ENCODE measurements at regions not wholly inside any gene's neighbourhood (a gene's known extent, or its start where the extent isn't known, plus 50 kb on each side); places are given as distances from the start of the nearest gene placed in this dataset.

- no peaks in the 10 kb centered on the region for H3K27me3 ChIP-seq
- no peak for DNase-seq (ENCODE audit: extremely low spot score in 2 of 2)
- H3K27ac ChIP-seq = no peak overlapping the region
- no peak overlapping the region for H3K4me3 ChIP-seq
- intact Hi-C loops (cut with DNase I) = no loop called here
- no peaks in the 10 kb centered on the region for H3K4me1 ChIP-seq
- H3K9me3 ChIP-seq = no peaks in the 10 kb centered on the region
- TF ChIP-seq CTCF (IDR thresholded peaks at IDR 0.05) (no peak), POLR2AphosphoS5 (IDR thresholded peaks at IDR 0.05; ENCODE audit: insufficient read depth in 1 of 2, low read depth in 1 of 2) (no peak), POLR2A (IDR thresholded peaks at IDR 0.05) (no peak)
- no peaks in the 10 kb centered on the region for H3K36me3 ChIP-seq
Measured at GRCh38 chr2:16591370-16591933, 74.2 kb downstream of the CYRIA start.

- no peaks in the 10 kb centered on the region for H3K4me1 ChIP-seq
- no peaks in the 10 kb centered on the region for H3K36me3 ChIP-seq
- no peak for TF ChIP-seq POLR2AphosphoS5 (IDR thresholded peaks at IDR 0.05; ENCODE audit: insufficient read depth in 1 of 2, low read depth in 1 of 2)
- TF ChIP-seq POLR2A (IDR thresholded peaks at IDR 0.05) = no peak
- no peak for TF ChIP-seq CTCF (IDR thresholded peaks at IDR 0.05)
- no peak for DNase-seq (ENCODE audit: extremely low spot score in 2 of 2)
- no peak overlapping the region for H3K4me3 ChIP-seq
- intact Hi-C loops (cut with DNase I) = no loop called here
- no peaks in the 10 kb centered on the region for H3K9me3 ChIP-seq
- H3K27me3 ChIP-seq = no peaks in the 10 kb centered on the region
- no peak overlapping the region for H3K27ac ChIP-seq
Measured at GRCh38 chr2:16589465-16589864, 76.2 kb downstream of the CYRIA start.

GRCh38 chr2:16588565-16588964 lies 77.1 kb downstream of the CYRIA start:
- no peaks in the 10 kb centered on the region for H3K9me3 ChIP-seq
- H3K36me3 ChIP-seq = no peaks in the 10 kb centered on the region
- intact Hi-C loops (cut with DNase I) = no loop called here
- DNase-seq (ENCODE audit: extremely low spot score in 2 of 2) = no peak
- TF ChIP-seq CTCF (IDR thresholded peaks at IDR 0.05) = no peak
- TF ChIP-seq POLR2AphosphoS5 (IDR thresholded peaks at IDR 0.05; ENCODE audit: insufficient read depth in 1 of 2, low read depth in 1 of 2) = no peak
- no peak for TF ChIP-seq POLR2A (IDR thresholded peaks at IDR 0.05)
- no peak overlapping the region for H3K4me3 ChIP-seq
- H3K4me1 ChIP-seq = no peaks in the 10 kb centered on the region
- H3K27me3 ChIP-seq = no peaks in the 10 kb centered on the region
- no peak overlapping the region for H3K27ac ChIP-seq

GRCh38 chr2:16587601-16588000 lies 78.0 kb downstream of the CYRIA start:
- H3K4me1 ChIP-seq = no peaks in the 10 kb centered on the region
- TF ChIP-seq POLR2A (IDR thresholded peaks at IDR 0.05) (no peak), POLR2AphosphoS5 (IDR thresholded peaks at IDR 0.05; ENCODE audit: insufficient read depth in 1 of 2, low read depth in 1 of 2) (no peak), CTCF (IDR thresholded peaks at IDR 0.05) (no peak)
- no peaks in the 10 kb centered on the region for H3K9me3 ChIP-seq
- H3K36me3 ChIP-seq = no peaks in the 10 kb centered on the region
- H3K27ac ChIP-seq = no peak overlapping the region
- H3K4me3 ChIP-seq = no peak overlapping the region
- intact Hi-C loops (cut with DNase I) = no loop called here
- no peak for DNase-seq (ENCODE audit: extremely low spot score in 2 of 2)
- no peaks in the 10 kb centered on the region for H3K27me3 ChIP-seq

GRCh38 chr2:16584824-16585540 lies 80.7 kb downstream of the CYRIA start:
- Histone ChIP-seq H3K27me3 (no peaks in the 10 kb centered on the region), H3K36me3 (no peaks in the 10 kb centered on the region), H3K4me1 (no peaks in the 10 kb centered on the region), H3K27ac (no peak overlapping the region), H3K4me3 (no peak overlapping the region), H3K9me3 (no peaks in the 10 kb centered on the region)
- intact Hi-C loops (cut with DNase I) = no loop called here
- TF ChIP-seq POLR2A (IDR thresholded peaks at IDR 0.05) (no peak), CTCF (IDR thresholded peaks at IDR 0.05) (no peak), POLR2AphosphoS5 (IDR thresholded peaks at IDR 0.05; ENCODE audit: insufficient read depth in 1 of 2, low read depth in 1 of 2) (no peak)
- no peak for DNase-seq (ENCODE audit: extremely low spot score in 2 of 2)
